Spleen (tissue), 7 donors: ENCODE measurements at regions not wholly inside any gene's neighbourhood (a gene's known extent, or its start where the extent isn't known, plus 50 kb on each side); places are given as distances from the start of the nearest gene placed in this dataset.

Source experiments
- POLR2A ChIP-seq, 3 donors: fragments of 450-650 bp; IDR thresholded peaks; one replicate each; pipeline ENCODE4 v1.5.1; 2017; ENCODE audit warnings: antibody characterized with exemption in 3 of 3, mild to moderate bottlenecking in 1 of 3
- POLR2AphosphoS5 ChIP-seq, 3 donors: sonication (generic); formaldehyde crosslinking; IDR thresholded peaks; one replicate each; pipeline ENCODE4 v1.5.1; 2017; ENCODE audit warnings: antibody characterized with exemption in 3 of 3
- TF ChIP-seq, protein P1 (sequence below), 11 experiments: fragments of 200-600 bp in 7 of 11; fragments of 450-650 bp in 4 of 11; sonication (generic) in 4 of 11; IDR thresholded peaks in 8 of 11; conservative IDR thresholded peaks in 3 of 11; 1 replicate in 7 of 11; 2 replicates in 4 of 11; pipeline versions ENCODE4 v1.4.0 to v1.8.0; 2016 to 2021; ENCODE audit warnings: antibody characterized with exemption in 11 of 11, inconsistent platforms in 4 of 11, mild to moderate bottlenecking in 1 of 11
- donor health status: DM: no; HTN: no; CAD: no; lungs with moderate emphysema.
- donor health status: DM: no; HTN: no; CAD: no.
- donor health status: DM: no; HTN: no; CAD: no.

DNA sequence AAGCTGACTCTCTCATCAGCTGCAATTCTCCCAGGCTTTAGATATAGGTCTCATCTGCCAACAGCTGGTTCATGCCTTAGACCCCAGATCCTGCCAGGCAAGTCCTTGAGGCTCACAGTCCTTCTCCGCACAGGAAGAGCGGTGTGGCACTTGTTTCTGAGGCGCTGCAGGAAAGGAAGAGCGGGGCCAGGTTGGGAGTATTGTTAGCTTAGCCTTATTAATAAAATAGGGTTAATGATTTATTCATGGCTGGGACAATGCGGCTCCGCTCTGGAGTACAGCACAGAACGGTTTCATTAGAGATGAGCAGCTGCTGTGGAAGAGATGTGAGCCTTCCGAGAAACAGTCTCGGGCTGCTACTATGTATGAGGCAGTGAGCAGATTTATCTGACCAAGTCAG lies 78.1 kb downstream of the FZD1 start:
- TF ChIP-seq POLR2A (IDR thresholded peaks at IDR 0.05) (no peak), POLR2AphosphoS5 (IDR thresholded peaks at IDR 0.05) (no peak)
- TF ChIP-seq, protein P1, sequence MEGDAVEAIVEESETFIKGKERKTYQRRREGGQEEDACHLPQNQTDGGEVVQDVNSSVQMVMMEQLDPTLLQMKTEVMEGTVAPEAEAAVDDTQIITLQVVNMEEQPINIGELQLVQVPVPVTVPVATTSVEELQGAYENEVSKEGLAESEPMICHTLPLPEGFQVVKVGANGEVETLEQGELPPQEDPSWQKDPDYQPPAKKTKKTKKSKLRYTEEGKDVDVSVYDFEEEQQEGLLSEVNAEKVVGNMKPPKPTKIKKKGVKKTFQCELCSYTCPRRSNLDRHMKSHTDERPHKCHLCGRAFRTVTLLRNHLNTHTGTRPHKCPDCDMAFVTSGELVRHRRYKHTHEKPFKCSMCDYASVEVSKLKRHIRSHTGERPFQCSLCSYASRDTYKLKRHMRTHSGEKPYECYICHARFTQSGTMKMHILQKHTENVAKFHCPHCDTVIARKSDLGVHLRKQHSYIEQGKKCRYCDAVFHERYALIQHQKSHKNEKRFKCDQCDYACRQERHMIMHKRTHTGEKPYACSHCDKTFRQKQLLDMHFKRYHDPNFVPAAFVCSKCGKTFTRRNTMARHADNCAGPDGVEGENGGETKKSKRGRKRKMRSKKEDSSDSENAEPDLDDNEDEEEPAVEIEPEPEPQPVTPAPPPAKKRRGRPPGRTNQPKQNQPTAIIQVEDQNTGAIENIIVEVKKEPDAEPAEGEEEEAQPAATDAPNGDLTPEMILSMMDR (IDR thresholded peaks at IDR 0.05 in 8 of 11, conservative IDR thresholded peaks at IDR 0.05 in 3 of 11), result no peak
